HuH-7.5 (cell line): ENCODE measurements at regions not wholly inside any gene's neighbourhood (a gene's known extent, or its start where the extent isn't known, plus 50 kb on each side); places are given as distances from the start of the nearest gene placed in this dataset.
A peak's percentile ranks its signal among the peaks of the same experiment; 100 is the strongest.
"Not testable (repeated sequence)": the region's sequence is repeated elsewhere in the genome, so short reads cannot be mapped to it uniquely, and the experiment has no call there.

ENCODE experiments used
- DNase-seq: peaks from one replicate; pipeline ENCODE4 v3.0.0; 2011; ENCODE audit warnings: low spot score

DNA sequence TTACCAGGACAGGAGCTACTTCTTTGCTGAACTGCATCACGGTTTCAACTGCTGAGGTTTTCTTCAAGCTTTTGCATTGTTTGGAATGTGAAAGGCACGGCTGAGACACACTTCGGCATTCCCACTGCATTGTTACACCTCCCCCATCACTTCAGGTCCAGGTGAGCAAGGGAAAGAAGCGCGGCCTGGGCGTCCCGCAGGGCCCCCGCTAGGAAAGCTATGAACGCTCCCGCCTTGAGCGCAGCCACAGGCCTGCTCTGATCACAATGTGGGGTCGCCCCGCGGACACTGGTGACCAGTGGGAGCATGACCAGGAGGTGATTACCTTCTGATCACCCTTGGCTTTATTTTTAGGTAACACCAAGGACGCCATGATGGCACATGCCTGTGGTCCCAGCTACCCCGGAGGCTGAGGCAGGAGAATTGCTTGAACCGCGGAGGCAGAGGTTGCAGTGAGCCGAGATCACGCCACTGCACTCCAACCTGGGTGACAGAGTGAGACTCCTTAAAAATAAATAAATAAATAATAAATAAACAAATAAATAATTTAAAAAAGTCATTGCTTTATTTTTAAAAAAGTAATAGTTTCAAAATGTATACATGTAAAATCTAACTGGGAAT, 82.2 kb upstream of the ANTXRL start:
- DNase-seq, result not testable (repeated sequence)

DNA sequence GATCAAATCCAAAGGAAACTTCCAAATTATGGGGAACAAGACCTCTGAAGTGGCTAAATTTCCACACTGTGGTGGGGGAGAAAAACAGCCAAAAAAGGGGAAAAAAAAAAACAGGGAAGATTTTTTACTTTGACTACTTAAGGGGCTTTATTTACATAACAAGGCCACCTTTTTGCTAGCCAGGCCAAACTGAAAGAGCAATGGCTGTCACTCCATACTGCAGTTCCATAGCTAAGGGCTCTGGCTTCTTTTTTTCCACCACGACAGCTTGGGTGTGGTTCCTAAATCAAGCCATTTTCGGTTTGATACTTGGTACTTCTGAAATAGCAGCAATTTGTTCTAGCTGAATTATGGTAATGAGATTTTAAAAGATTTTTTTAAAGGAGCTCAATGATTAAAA, 76.4 kb upstream of the ANTXRL start:
- not testable (repeated sequence) for DNase-seq

DNA sequence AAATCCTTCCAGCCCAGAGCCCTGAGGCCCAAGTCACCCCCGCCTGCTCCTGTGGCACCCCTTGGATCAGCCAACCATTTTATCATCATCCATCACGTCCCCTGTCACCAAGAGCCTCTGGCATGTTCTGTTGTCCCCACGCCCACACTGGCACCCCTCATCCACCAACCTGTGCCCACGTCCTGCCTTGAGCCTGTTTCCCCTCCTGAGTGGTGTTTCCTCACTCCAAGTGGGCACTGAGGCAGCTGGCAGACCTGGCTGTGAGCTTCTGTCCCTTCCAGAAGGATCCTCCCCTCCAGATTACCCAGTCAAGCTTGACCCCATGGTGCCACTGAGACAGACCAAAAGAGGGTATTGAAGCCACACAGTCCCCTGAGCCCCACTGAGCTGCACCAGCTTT, 71.4 kb upstream of the ANTXRL start:
- DNase-seq, result no peak

DNA sequence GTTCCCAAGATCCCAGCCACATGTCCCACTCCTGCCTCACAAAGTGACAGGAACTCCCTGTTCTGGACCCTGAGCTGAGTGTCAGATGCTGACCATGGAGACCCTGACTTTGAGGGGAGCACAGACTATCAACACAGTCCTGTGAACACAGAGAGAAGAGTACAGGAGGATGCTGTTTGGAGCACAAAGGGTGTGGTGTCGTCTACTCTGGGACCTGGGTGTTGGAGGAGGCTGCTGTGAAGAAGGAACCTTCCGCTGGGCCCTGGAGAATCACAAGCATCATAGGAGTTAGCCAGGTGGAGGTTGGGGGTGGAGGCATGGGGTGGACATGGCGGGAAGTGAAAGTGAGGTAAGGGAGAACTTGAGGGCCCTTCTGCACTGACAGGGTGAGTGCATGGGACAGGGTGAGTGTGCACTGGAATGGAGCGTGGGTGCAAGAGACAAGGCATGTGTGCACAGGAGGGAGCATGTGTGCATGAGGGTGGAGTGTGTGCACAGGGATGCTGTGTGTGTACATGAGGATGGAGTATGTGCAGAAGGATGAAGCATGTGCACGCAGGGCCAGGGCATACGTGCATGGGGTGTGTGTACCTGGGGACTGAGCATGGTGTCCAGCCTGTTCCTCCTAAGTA, 70.7 kb upstream of the ANTXRL start:
- DNase-seq, result no peak

DNA sequence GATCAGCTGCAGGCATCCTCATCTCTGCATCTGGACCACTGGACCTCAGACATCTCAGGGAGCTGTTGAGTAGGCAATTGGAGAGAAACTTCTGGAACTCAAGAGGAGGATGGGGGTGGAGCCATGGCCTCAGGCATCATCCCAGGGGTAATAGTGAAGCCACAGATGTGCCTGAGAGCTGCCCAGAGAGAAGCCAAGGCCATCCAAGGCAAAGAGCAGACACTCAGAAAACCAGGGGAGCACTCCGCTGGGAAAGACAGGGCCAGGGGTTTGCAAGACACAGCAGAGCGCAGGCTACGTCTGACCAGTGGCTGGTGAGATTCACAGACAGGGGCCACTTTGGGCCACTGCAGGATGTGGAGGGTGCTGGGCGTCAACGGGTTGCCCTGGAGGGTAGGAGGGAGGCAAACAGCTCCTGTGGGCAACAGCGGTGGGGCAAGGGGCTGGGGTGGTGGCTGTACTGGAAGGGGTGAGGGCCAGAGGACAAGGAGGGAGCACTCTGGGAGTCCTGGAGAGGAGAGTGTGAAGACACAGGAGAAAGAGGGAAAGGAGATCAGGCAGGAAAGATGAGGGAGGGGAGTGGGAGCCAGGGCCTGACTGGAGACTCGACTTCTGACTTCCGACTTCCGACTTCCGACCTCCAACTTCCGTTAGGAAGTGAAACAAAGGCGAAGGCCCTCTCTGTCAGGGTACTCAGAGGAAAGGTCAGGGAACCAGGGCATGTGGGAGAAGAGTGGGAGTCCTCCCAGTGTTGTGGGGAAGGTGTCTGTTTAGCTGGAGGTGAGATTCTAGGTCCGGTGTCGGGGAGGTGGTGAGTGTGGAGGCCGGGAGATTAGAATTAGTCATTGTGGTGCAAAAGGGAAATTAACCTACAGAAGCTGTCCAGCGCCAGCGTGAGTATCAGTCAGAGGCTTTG, 69.7 kb upstream of the ANTXRL start:
- no peak for DNase-seq

DNA sequence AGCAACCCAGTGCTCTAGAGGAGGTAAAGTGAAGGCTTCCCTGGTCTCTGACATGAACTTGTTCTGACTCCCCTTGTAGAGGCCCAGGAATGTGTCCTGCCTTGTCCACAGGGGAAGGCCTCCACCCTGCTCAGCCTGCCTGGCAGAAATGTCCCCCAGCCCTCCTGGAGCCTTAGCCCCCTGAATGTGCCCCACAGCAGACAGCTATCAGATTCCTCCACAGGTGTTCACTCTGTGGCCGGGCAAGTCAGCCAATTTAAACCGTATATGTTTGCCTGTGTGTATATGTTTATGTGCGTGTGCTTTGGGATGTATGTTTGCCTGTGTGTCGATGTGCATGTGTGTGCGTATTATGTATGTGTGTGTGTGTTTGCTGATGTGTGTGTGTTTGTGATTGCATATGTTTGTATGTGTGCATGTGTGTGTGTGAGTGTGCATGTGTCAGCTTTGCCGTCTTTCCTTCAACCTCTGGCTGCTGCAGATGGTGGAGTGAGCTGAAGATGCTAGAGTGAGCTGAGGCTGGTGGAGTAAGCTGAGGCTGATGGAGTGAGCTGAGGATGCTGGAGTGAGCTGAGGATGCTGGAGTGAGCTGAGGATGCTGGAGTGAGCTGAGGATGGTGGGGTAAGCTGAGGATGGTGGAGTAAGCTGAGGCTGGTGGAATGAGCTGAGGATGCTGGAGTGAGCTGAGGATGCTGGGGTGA, 68.9 kb upstream of the ANTXRL start:
- DNase-seq, result no peak

DNA sequence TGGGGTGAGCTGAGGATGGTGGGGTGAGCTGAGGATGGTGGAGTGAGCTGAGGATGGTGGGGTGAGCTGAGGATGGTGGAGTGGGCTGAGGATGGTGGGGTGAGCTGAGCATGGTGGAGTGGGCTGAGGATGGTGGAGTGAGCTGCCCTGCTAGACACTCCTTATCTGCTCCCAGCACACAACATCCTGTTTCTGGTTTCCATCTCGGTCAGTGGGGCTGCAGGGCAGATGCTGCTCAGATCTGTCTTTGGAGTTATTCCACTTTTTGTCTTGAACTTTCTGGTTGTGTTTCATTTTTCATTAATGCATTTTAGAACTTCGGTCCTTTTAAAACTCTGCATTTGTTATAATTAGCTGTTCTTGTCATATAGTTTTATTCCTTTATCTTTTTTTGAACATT, 67.9 kb upstream of the ANTXRL start:
- DNase-seq, result no peak

DNA sequence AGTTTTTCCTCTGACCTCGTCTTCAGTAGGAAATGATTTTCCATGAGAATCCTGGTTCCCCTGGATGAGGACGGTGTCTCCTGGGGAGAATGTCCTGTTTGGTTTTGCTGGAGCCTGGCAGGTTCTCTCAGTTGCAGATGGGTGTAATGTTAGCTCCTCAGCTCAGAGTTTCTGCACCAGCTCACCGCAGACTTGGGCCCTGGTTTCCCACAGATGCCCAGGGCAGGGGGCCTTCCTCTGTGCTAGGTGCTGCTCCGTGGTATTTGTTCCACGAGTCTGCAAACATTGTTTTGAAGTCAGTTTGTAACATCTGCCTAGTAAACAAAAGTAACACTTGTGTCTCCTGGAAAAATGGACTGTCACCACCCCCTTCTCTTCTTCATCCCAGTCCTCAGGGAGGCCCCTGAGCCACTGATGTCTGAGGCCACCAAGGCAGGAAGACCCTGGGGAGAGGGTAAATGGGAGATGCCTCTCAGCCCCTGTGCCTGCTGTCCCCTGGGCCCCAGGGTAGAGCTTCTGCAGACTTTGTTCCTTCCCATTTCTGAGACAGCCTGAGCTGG, 67.3 kb upstream of the ANTXRL start:
- DNase-seq, result not testable (repeated sequence)

DNA sequence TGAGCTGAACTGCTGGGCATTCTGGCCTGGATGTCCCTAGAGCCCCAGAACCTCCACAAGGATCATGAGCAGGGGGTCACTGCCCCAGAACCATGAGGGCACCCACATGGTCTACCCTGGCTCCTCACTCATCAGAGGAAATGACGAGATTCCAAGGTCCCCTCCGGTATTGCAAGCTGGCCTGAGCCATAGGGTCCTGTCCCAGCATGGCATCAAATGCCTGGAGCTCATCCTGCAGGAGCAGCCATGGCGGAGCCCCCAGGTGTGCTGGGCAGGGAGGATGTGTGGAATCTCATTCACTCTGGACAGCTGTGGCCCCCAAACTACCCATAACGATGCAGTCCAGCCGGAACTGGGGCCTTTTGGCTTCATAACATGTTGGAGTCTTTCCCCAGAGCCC, 66.6 kb upstream of the ANTXRL start:
- DNase-seq, result no peak

DNA sequence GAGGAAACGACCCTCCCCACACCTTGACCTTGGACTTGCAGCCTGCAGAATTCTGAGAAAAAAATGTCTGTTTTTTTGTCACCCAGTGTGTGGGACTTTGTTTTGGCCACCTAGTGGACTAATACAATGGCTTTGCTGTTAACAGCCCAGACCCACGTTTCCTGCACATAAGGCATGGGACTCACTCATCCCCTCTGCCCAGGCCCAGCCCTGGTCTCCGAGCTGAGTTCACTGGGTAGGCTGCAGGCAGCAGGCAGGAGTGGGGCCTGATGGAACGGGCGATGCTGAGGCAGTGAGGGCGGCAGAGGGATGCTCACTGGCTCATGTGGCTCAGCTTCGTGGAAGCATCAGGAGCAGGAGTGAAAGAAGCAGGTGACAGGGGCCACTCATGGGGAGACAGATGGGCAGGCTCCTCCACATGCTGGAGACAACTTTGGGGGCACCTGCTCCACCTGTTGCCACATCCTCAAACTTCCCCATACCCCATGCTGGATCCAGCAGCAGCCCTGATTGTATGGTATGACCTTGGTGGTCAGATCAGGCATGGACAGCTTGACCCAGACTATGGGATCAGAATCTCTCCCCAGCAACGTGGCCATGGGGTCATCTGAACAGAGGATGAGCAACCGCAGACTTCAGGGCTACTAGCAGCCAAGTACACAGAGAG, 65.8 kb upstream of the ANTXRL start:
- DNase-seq, result no peak

DNA sequence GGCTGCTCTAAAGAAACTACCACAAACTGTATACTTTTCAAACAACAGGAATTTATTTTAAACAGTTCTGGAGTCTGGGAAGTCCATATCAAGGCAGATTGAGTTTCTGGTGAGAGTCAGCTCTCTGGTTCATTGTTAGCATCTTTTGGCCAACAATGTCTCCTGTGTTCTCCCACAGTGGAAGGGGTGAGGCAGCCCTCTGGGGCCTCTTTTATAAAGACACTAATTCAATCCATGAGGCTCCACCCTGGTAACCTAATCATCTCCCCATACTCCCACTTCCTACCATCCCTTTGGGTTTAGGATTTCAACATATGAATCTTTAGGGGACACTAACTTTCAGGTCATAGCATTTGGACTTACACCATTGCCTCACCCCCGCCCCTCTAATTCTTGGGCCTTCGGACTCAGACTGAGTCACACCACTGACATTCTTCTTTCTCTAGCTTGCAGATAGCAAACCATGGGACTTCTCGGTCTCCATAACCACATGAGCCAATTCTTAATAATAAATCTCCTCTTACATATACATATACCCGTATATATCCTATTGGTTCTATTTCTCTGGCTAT, 64.3 kb upstream of the ANTXRL start:
- no peak for DNase-seq

DNA sequence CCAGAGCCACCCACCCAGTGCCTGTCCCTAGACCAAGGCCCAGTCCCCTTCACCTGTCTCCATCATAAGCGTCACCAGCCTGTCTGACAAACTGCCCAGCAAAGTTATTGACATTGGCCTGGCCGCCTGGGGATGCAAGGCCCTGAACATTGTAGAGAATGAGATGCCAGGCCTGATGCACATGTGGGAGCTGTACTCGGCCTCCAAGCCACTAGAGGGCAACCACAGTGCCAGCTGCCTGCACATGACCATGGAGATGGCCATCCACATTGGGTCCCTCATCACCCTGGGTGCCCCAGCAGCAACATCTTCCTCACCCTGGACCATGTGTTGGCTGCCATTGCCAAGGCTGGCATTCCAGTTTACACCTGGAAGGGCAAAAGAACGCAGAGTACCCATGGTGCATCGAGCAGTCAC, 63.7 kb upstream of the ANTXRL start:
- DNase-seq, result peak; percentile 23

DNA sequence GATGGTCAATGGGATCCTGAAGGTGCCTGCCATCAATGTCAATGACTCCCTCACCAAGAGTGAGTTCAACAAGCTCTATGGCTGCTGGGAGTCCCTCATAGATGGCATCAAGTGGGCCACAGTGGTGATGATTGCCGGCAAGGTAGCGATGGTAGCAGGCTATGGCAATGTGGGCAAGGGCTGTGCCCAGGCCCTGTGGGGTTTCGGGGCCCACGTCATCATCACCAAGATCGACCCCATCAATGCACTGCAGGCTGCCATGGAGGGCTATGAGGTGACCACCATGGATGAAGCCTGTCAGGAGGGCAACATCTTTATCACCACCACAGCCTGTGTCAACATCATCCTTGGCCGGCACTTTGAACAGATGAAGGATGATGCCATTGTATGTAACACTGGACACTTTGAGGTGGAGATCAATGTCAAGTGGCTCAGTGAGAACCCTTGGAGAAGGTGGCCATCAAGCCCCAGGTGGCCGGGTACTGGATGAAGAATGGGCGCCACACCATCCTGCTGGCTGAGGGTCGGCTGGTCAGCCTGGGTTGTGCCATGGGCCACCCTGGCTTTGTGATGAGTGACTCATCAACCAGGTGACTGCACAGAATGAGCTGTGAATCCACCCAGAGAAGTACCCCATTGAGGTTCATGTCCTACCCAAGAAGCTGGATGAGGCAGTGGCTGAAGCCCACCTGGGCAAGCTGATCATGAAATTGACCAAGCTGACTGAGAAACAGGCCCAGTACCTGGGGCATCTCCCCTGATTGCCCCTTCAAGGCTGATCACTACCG, 63.0 kb upstream of the ANTXRL start:
- no peak for DNase-seq

DNA sequence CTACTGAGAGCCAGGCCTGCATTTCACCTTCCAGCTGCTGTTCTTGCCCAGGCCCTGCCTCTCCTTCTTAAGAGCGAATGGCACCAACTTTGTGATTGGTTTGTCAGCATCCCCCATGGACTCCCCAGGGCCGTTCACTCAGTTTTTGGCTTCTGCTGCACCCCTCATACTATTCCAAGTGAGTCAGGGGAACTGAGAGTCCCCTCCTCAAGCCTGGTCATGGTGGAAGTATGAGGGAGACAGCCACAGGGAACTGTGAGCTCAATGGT, 62.4 kb upstream of the ANTXRL start:
- DNase-seq, result no peak

DNA sequence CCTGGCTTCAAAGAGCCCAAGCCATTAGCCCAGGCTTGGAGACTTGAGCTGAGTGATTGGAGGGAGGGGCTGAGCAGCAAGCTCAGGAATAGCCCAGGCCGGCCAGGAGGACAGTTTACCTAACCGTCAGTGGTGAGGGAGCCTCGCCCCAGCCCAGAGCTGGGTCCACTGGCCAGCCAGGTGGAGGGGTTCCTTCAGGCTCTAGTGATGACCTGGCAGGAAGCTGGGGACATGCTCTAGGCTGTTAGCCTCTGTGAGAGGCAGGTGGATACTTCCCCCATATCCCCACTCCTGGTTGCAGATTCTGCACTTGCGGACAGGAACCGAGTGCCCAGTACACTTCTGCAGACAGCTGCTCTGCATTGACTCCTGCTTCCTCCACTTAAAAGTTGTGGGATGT, 61.2 kb upstream of the ANTXRL start:
- no peak for DNase-seq

DNA sequence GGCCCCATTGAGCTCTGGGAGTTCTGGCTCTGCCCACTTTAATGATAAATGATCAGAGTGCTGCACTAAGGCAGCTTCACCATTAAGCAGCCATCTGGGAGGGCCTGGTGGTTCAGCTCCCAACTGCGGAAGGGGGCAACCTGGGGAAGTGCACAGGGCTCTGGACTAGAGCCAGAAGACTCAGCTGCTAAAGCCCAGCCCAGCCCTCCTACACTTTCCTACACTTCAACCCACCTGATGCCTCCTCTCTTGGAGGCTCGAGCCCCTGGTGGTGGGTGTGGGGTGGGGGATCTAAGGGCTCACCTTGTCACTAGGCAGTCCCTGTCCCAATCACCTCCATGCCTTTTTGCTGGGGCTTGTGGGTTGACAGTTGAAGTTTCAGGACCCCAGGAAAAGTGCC, 60.6 kb upstream of the ANTXRL start:
- no peak for DNase-seq

DNA sequence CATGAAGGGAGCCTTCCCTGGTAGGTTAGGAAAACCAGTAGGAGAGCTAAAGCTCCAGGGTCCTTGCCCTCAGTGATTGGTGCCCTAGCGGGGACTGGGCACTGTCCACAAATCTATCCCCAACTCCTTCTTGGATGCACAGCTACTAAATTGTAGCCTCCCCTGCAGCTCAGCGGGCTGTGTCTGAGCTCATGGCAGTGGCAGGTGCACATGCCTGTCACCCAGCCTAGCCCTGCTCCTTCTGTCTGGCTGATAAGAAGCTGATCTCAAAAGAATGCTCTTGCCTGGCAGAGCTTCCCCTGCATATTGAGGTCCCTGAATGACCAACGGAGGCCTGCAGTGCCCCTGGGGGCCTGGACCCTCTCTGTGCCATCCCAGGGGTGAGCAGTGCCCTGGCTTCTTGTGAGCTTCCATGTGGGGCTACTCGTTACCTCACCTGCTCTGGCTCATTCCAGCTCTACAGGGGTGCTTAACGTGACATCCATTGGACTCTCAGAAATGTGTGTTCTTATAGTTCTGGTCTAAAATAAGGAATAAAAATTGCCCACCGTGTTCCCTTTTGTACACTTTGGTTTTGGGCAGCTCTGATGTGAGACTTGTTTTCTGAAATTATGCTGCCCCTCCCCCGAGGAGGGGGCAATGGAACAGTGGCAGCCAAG, 59.8 kb upstream of the ANTXRL start:
- DNase-seq, result no peak

DNA sequence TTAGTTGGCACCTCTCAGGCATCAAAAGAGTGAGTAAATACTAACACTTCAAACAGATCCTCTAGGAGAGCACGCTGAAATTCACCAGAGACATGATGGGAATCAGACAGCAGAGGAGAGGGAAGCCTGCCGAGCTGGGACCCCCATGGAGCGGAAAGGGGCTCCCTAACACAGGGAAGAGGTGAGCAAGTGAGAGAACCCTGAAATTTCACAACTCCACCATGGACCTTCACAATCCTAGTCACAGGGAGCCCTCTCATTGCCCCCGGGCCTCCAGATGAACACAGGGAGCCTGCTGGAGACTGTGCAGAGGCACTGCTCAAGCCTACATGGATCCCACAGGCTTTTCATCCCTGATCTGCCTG, 59.2 kb upstream of the ANTXRL start:
- DNase-seq, result no peak

DNA sequence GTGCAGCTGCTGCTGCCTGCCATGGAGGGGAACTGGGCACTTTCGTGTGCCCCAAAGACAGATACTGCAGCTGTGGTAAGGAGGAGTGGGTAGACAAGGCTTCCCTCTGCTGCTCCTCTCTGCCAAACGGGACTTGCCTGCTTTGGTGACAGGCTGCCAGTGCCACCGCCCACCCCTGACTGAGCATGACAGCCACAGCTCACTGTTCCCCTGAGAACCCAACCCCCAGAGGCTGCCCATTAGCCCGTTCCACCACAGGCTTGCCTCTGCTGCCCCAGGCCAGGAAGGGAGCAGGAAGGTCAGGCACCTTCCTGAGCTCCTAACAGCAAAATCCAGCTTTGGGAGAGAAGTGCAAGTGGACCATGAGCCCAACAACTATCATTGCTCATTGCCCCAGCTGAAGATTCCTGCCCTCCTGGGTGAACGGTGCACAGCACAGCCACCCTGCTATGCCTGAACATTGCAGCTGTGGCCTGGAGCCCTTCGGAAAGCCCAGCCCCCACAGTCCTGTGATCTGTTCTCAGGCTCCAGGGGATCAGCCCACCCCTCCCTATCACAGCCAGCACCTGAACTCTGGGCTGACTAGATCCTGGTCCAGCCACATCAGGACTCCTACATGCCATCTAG, 58.7 kb upstream of the ANTXRL start:
- no peak for DNase-seq

DNA sequence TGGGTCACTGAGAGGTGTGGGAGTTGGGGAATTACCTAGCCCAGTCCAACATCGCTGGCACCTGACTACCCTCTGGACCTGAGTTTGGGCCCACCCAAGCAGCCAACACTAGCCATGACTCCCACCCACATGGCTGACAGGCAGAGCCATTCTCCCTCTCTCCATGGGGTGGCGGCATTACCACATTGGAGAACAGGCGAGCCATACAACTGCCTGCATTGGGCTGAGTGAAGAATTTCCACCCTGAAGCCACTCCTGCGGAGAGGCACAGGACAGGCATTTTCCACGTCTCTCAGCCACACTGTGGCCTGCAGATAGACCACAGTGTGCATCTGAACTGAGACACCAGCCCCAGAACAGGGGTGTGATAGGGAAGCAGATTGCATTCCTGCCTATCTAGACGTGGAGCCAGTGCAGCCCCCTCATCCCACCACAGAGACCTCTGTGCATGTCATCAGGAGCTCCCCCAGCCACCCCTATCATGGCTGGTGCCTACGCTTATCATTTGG, 58.2 kb upstream of the ANTXRL start:
- peak; percentile 37 for DNase-seq
